ENCODE measurements at regions not wholly inside any gene's neighbourhood (a gene's known extent, or its start where the extent isn't known, plus 50 kb on each side); places are given as distances from the start of the nearest gene placed in this dataset.

DNA sequence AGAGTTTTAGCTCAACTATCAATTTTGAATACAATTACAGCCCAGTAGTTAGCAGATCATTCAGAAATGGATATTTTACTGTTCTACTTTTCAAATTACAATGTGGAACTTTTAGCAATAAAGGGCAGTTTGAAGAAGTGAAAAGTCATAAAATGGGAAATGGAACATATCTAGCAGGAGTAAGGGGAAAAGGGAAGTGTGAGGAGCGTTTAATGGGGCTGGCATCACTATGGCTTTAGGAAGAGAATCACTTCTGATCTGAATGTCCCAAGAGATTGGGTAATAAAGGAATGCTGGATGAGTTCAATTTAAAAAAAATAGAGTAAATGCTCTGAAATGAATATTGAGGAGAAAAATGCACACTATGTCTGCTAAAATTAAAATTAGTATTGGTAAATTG is 77.4 kb downstream of the ATPSCKMT start:
- TF ChIP-seq, protein P1, sequence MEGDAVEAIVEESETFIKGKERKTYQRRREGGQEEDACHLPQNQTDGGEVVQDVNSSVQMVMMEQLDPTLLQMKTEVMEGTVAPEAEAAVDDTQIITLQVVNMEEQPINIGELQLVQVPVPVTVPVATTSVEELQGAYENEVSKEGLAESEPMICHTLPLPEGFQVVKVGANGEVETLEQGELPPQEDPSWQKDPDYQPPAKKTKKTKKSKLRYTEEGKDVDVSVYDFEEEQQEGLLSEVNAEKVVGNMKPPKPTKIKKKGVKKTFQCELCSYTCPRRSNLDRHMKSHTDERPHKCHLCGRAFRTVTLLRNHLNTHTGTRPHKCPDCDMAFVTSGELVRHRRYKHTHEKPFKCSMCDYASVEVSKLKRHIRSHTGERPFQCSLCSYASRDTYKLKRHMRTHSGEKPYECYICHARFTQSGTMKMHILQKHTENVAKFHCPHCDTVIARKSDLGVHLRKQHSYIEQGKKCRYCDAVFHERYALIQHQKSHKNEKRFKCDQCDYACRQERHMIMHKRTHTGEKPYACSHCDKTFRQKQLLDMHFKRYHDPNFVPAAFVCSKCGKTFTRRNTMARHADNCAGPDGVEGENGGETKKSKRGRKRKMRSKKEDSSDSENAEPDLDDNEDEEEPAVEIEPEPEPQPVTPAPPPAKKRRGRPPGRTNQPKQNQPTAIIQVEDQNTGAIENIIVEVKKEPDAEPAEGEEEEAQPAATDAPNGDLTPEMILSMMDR (tag by site-specific recombination; IDR thresholded peaks at IDR 0.05), result no peak
- TF ChIP-seq, protein P2, sequence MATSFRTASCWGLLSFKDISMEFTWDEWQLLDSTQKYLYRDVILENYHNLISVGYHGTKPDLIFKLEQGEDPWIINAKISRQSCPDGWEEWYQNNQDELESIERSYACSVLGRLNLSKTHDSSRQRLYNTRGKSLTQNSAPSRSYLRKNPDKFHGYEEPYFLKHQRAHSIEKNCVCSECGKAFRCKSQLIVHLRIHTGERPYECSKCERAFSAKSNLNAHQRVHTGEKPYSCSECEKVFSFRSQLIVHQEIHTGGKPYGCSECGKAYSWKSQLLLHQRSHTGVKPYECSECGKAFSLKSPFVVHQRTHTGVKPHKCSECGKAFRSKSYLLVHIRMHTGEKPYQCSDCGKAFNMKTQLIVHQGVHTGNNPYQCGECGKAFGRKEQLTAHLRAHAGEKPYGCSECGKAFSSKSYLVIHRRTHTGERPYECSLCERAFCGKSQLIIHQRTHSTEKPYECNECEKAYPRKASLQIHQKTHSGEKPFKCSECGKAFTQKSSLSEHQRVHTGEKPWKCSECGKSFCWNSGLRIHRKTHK (tag by site-specific recombination; IDR thresholded peaks at IDR 0.05), result no peak
- TF ChIP-seq SP2 (tag by site-specific recombination; IDR thresholded peaks at IDR 0.05) (no peak), ZNF10 (tag by site-specific recombination; IDR thresholded peaks at IDR 0.05) (no peak), ZNF350 (tag by site-specific recombination; IDR thresholded peaks at IDR 0.05) (no peak), ZNF202 (tag by site-specific recombination; IDR thresholded peaks at IDR 0.05; ENCODE audit: borderline replicate concordance) (no peak), TCF7L2 (IDR thresholded peaks at IDR 0.05; ENCODE audit: borderline replicate concordance, low read depth, low read length) (no peak), ZNF140 (tag by site-specific recombination; IDR thresholded peaks at IDR 0.05) (no peak), ZNF169 (tag by site-specific recombination; IDR thresholded peaks at IDR 0.05) (no peak), ZNF302 (tag by site-specific recombination; IDR thresholded peaks at IDR 0.05; ENCODE audit: low read depth) (no peak), ZNF473 (tag by site-specific recombination; IDR thresholded peaks at IDR 0.05) (no peak), ZNF776 (tag by site-specific recombination; IDR thresholded peaks at IDR 0.05; ENCODE audit: borderline replicate concordance) (no peak)
- TF ChIP-seq, protein P3, sequence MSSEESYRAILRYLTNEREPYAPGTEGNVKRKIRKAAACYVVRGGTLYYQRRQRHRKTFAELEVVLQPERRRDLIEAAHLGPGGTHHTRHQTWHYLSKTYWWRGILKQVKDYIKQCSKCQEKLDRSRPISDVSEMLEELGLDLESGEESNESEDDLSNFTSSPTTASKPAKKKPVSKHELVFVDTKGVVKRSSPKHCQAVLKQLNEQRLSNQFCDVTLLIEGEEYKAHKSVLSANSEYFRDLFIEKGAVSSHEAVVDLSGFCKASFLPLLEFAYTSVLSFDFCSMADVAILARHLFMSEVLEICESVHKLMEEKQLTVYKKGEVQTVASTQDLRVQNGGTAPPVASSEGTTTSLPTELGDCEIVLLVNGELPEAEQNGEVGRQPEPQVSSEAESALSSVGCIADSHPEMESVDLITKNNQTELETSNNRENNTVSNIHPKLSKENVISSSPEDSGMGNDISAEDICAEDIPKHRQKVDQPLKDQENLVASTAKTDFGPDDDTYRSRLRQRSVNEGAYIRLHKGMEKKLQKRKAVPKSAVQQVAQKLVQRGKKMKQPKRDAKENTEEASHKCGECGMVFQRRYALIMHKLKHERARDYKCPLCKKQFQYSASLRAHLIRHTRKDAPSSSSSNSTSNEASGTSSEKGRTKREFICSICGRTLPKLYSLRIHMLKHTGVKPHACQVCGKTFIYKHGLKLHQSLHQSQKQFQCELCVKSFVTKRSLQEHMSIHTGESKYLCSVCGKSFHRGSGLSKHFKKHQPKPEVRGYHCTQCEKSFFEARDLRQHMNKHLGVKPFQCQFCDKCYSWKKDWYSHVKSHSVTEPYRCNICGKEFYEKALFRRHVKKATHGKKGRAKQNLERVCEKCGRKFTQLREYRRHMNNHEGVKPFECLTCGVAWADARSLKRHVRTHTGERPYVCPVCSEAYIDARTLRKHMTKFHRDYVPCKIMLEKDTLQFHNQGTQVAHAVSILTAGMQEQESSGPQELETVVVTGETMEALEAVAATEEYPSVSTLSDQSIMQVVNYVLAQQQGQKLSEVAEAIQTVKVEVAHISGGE (tag by site-specific recombination; conservative IDR thresholded peaks at IDR 0.05; ENCODE audit: low read depth), result no peak
- TF ChIP-seq, protein P4, sequence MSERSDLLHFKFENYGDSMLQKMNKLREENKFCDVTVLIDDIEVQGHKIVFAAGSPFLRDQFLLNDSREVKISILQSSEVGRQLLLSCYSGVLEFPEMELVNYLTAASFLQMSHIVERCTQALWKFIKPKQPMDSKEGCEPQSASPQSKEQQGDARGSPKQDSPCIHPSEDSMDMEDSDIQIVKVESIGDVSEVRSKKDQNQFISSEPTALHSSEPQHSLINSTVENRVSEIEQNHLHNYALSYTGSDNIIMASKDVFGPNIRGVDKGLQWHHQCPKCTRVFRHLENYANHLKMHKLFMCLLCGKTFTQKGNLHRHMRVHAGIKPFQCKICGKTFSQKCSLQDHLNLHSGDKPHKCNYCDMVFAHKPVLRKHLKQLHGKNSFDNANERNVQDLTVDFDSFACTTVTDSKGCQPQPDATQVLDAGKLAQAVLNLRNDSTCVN (tag by site-specific recombination; optimal IDR thresholded peaks at IDR 0.05), result no peak

Data from HEK293 (cell line).